PC-3 (cell line): ENCODE measurements at regions not wholly inside any gene's neighbourhood (a gene's known extent, or its start where the extent isn't known, plus 50 kb on each side); places are given as distances from the start of the nearest gene placed in this dataset.
A peak's percentile ranks its signal among the peaks of the same experiment; 100 is the strongest.

Experiments
- ATAC-seq: fragments of 200-7000 bp; cut with Tn5 transposase; 2 replicates; pipeline ENCODE4 v1.9.1; 2020; ENCODE audit warnings: mild to moderate bottlenecking, moderate library complexity
- BruUV-seq: library from RNA; stranded (reverse); fragments of 400-500 nt; replicated peaks from 2 replicates; lab custom pipeline; 2021; lab: Mats Ljungman, UMichigan
- CTCF ChIA-PET: fragments of 300-600 bp; sonication (Branson Sonifier 250); formaldehyde crosslinking; loops from one replicate; lab custom pipeline; 2022; ENCODE audit warnings: antibody characterized with exemption; lab: Charles Lee
- POLR2A ChIA-PET: fragments of 300-600 bp; sonication (Branson Sonifier 250); formaldehyde crosslinking; loops from one replicate; lab custom pipeline; 2022; ENCODE audit warnings: antibody characterized with exemption; ENCODE audit not compliant: unreplicated experiment; lab: Charles Lee
- DNase-seq: peaks from one replicate; pipeline ENCODE4 v3.0.0-alpha.2; 2015
- H2AFZ ChIP-seq: fragments of 300-600 bp; sonication (generic); 2 replicates; pipeline ENCODE4 v1.6.0; 2016; ENCODE audit warnings: antibody characterized with exemption, low read length
- H3F3A ChIP-seq: fragments of 300-600 bp; sonication (generic); one replicate; pipeline ENCODE4 v1.6.0; 2017; ENCODE audit warnings: antibody characterized with exemption, low read length, control low read depth, mild to moderate bottlenecking; ENCODE audit not compliant: unreplicated experiment
- H3K27ac ChIP-seq: fragments of 300-600 bp; sonication (generic); 2 replicates; pipeline ENCODE4 v1.5.1; 2016; ENCODE audit warnings: mild to moderate bottlenecking, low read length
- H3K27me3 ChIP-seq: fragments of 300-600 bp; sonication (generic); 2 replicates; pipeline ENCODE4 v1.6.1; 2016; ENCODE audit warnings: low read length, mixed read lengths
- H3K36me3 ChIP-seq: fragments of 300-600 bp; sonication (generic); 2 replicates; pipeline ENCODE4 v1.6.1; 2016; ENCODE audit warnings: low read depth, mixed run types, low read length, mixed read lengths
- H3K4me1 ChIP-seq: fragments of 300-600 bp; sonication (generic); 2 replicates; pipeline ENCODE4 v1.5.1; 2016; ENCODE audit warnings: low read length; ENCODE audit not compliant: insufficient read depth
- H3K4me2 ChIP-seq: fragments of 300-600 bp; sonication (generic); 2 replicates; pipeline ENCODE4 v1.6.0; 2016; ENCODE audit warnings: low read length
- H3K4me3 ChIP-seq: fragments of 300-600 bp; sonication (generic); 2 replicates; pipeline ENCODE4 v1.5.1; 2016; ENCODE audit warnings: mild to moderate bottlenecking, low read length, mixed read lengths
- H3K79me2 ChIP-seq: fragments of 300-600 bp; sonication (generic); 2 replicates; pipeline ENCODE4 v1.6.1; 2017; ENCODE audit warnings: low read length, mixed read lengths
- H3K9ac ChIP-seq: fragments of 300-600 bp; sonication (generic); 2 replicates; pipeline ENCODE4 v1.6.0; 2016; ENCODE audit warnings: mild to moderate bottlenecking, low read length
- H3K9me2 ChIP-seq: fragments of 300-600 bp; sonication (generic); replicated peaks from 2 replicates; pipeline ENCODE4 v1.6.1; 2016; ENCODE audit warnings: mixed run types, low read length, mixed read lengths
- H3K9me3 ChIP-seq: fragments of 300-600 bp; sonication (generic); 2 replicates; pipeline ENCODE4 v1.6.1; 2016; ENCODE audit warnings: low read length, mixed read lengths
- H4K20me1 ChIP-seq: fragments of 300-600 bp; sonication (generic); 2 replicates; pipeline ENCODE4 v1.6.1; 2016; ENCODE audit warnings: low read length, mixed read lengths
- CTCF ChIP-seq: fragments of 300-600 bp; sonication (generic); conservative IDR thresholded peaks from 2 replicates; pipeline ENCODE4 v1.5.1; 2017; ENCODE audit warnings: antibody characterized with exemption, low read depth, mild to moderate bottlenecking, low read length
- EZH2 ChIP-seq: fragments of 300-600 bp; sonication (generic); IDR thresholded peaks from one replicate; pipeline ENCODE4 v1.6.1; 2017; ENCODE audit warnings: antibody characterized with exemption, mild to moderate bottlenecking, low read length; ENCODE audit not compliant: unreplicated experiment
- EZH2phosphoT487 ChIP-seq: fragments of 300-600 bp; sonication (generic); IDR thresholded peaks from 2 replicates; pipeline ENCODE4 v1.6.1; 2018; ENCODE audit warnings: mild to moderate bottlenecking, antibody characterized with exemption, low read length, borderline replicate concordance
- intact Hi-C: fragments of 100-400 bp; cut with micrococcal nuclease; formaldehyde crosslinking; loops from 2 replicates; pipeline ENCODE4 v1.9.0; 2023

GRCh38 chr13:34103854-34104253, 285.9 kb downstream of the RFC3 start:
- H3K9me3 ChIP-seq = no peaks in the 10 kb centered on the region
- no peak for DNase-seq
- ChIA-PET CTCF (interaction anchor here (0.6 kb wide), 1 partner anchor 326 kb away, joined by 3 read pairs; no protein-coding TSS in a partner anchor), POLR2A (no interaction called here)
- TF ChIP-seq CTCF = no peak
- no peak for TF ChIP-seq EZH2phosphoT487
- no peak for TF ChIP-seq EZH2
- no peak overlapping the region for H3K4me2 ChIP-seq
- no peaks in the 10 kb centered on the region for H3K36me3 ChIP-seq
- no peaks in the 10 kb centered on the region for H3K79me2 ChIP-seq
- ATAC-seq = no peak
- intact Hi-C loops = no loop called here
- no peak overlapping the region for H3K9ac ChIP-seq
- no peaks in the 10 kb centered on the region for H3F3A ChIP-seq
- no peaks in the 10 kb centered on the region for H4K20me1 ChIP-seq
- H3K9me2 ChIP-seq = no peaks in the 10 kb centered on the region
- no peak overlapping the region for H3K4me3 ChIP-seq
- no peak overlapping the region for H2AFZ ChIP-seq
- H3K4me1 ChIP-seq = no peaks in the 10 kb centered on the region
- no peaks in the 10 kb centered on the region for H3K27me3 ChIP-seq
- BruUV-seq = no TSS peak
- H3K27ac ChIP-seq = no peak overlapping the region

- Histone ChIP-seq H3K4me3 (no peak overlapping the region), H3K27me3 (no peaks in the 10 kb centered on the region), H3K9ac (no peak overlapping the region), H3K79me2 (no peaks in the 10 kb centered on the region), H4K20me1 (no peaks in the 10 kb centered on the region), H2AFZ (no peak overlapping the region), H3K36me3 (no peaks in the 10 kb centered on the region), H3K9me2 (no peaks in the 10 kb centered on the region), H3K27ac (no peak overlapping the region), H3K4me2 (no peak overlapping the region), H3F3A (no peaks in the 10 kb centered on the region), H3K4me1 (no peaks in the 10 kb centered on the region), H3K9me3 (no peaks in the 10 kb centered on the region)
- CTCF ChIA-PET = no interaction called here
- TF ChIP-seq CTCF (no peak), EZH2phosphoT487 (no peak), EZH2 (no peak)
- DNase-seq = no peak
- no peak for ATAC-seq
- no TSS peak for BruUV-seq
- POLR2A ChIA-PET = no interaction called here
- intact Hi-C loops = no loop called here
Measured at GRCh38 chr13:34104853-34105252, 286.9 kb downstream of the RFC3 start.

- Histone ChIP-seq H3K79me2 (no peaks in the 10 kb centered on the region), H3F3A (no peaks in the 10 kb centered on the region), H2AFZ (no peak overlapping the region), H3K27ac (no peak overlapping the region), H3K27me3 (no peaks in the 10 kb centered on the region), H3K9ac (no peak overlapping the region), H3K4me3 (no peak overlapping the region), H3K36me3 (no peaks in the 10 kb centered on the region), H4K20me1 (no peaks in the 10 kb centered on the region), H3K9me3 (no peaks in the 10 kb centered on the region), H3K4me2 (no peak overlapping the region), H3K9me2 (no peaks in the 10 kb centered on the region), H3K4me1 (no peaks in the 10 kb centered on the region)
- ChIA-PET CTCF (no interaction called here), POLR2A (no interaction called here)
- DNase-seq = no peak
- ATAC-seq = peak; percentile 29; the same call in 1 of the 2 replicates
- BruUV-seq = no TSS peak
- intact Hi-C loops = no loop called here
- TF ChIP-seq CTCF = no peak
- no peak for TF ChIP-seq EZH2phosphoT487
- TF ChIP-seq EZH2 = no peak
Measured at GRCh38 chr13:34107806-34108205, 289.9 kb downstream of the RFC3 start.
